Tibial nerve (tissue), 4 donors: ENCODE measurements at regions not wholly inside any gene's neighbourhood (a gene's known extent, or its start where the extent isn't known, plus 50 kb on each side); places are given as distances from the start of the nearest gene placed in this dataset.

ENCODE experiments used
- CTCF ChIP-seq, 5 experiments: fragments of 200-600 bp in 3 of 5; fragments of 450-650 bp in 2 of 5; sonication (generic) in 3 of 5; IDR thresholded peaks; one replicate each; pipeline ENCODE4 v1.5.1; 2016 to 2019; ENCODE audit warnings: antibody characterized with exemption in 5 of 5, mild to moderate bottlenecking in 3 of 5, moderate library complexity in 2 of 5
- EP300 ChIP-seq, 2 donors: sonication (generic); formaldehyde crosslinking; IDR thresholded peaks; one replicate each; pipeline ENCODE4 v1.6.1; 2017; ENCODE audit warnings: antibody characterized with exemption in 2 of 2, mild to moderate bottlenecking in 1 of 2
- POLR2A ChIP-seq, 2 donors: fragments of 450-650 bp; IDR thresholded peaks; one replicate each; pipeline ENCODE4 v1.6.1; 2017; ENCODE audit warnings: antibody characterized with exemption in 2 of 2, mild to moderate bottlenecking in 2 of 2, moderate library complexity in 2 of 2

- no peak for TF ChIP-seq CTCF (IDR thresholded peaks at IDR 0.05)
- TF ChIP-seq POLR2A (IDR thresholded peaks at IDR 0.05), result no peak
- no peak for TF ChIP-seq EP300 (IDR thresholded peaks at IDR 0.05)
Measured at GRCh38 chr1:82880506-82880905, 1079.8 kb downstream of the ADGRL2 start.
